ENCODE measurements at regions not wholly inside any gene's neighbourhood (a gene's known extent, or its start where the extent isn't known, plus 50 kb on each side); places are given as distances from the start of the nearest gene placed in this dataset.

- no peak for TF ChIP-seq CTCF (IDR thresholded peaks at IDR 0.05)
- no peak for TF ChIP-seq POLR2A (IDR thresholded peaks at IDR 0.05)
Measured at GRCh38 chr7:81210137-81211064, 291.6 kb upstream of the SEMA3C start.

Measured in thyroid gland (tissue), 4 donors.